ENCODE measurements at regions not wholly inside any gene's neighbourhood (a gene's known extent, or its start where the extent isn't known, plus 50 kb on each side); places are given as distances from the start of the nearest gene placed in this dataset.

- TF ChIP-seq CTCF (conservative IDR thresholded peaks at IDR 0.05; ENCODE audit: low read length) (no peak), EZH2phosphoT487 (IDR thresholded peaks at IDR 0.05; ENCODE audit: borderline replicate concordance) (no peak)
Measured at GRCh38 chr22:22983123-22983522, 87.2 kb upstream of the GNAZ start.
